AG09309 (cell line): ENCODE measurements at regions not wholly inside any gene's neighbourhood (a gene's known extent, or its start where the extent isn't known, plus 50 kb on each side); places are given as distances from the start of the nearest gene placed in this dataset.
"Not testable (repeated sequence)": the region's sequence is repeated elsewhere in the genome, so short reads cannot be mapped to it uniquely, and the experiment has no call there.

Experiments used
- DNase-seq: peaks from one replicate; pipeline ENCODE4 v3.0.0-alpha.2; 2010; ENCODE audit warnings: low read depth
- H3K4me3 ChIP-seq: 2 replicates; pipeline ENCODE4 v1.5.1; 2011; ENCODE audit warnings: mild to moderate bottlenecking, low read depth, low read length, moderate library complexity; ENCODE audit not compliant: control insufficient read depth
- CTCF ChIP-seq: IDR thresholded peaks from 2 replicates; pipeline ENCODE4 v1.5.1; 2011; ENCODE audit warnings: mild to moderate bottlenecking, low read depth, low read length, inconsistent platforms; ENCODE audit not compliant: insufficient read depth, control insufficient read depth; ENCODE audit errors: missing control alignments

DNA sequence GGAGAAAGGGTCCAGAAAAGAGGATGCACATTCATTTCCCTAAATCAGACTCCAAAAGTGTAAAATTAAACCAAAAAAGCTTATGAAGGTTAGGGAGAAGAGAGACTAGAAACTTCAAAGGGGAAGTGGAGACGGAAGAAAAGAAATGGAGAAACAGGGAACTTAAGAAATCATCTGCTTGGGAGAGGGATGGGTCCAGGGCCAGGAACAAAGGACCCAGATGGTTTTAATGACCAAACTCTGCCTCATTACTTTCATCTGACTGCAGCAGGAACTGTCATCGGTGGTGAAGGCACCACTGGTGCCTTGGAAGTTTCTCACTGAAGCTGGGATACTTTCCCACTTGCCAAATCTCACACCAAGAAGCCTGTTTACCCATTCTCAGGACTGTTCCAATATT, 70.5 kb upstream of the SLC4A7 start:
- no peak overlapping the region for H3K4me3 ChIP-seq
- TF ChIP-seq CTCF, result no peak
- DNase-seq, result no peak

GRCh38 chr3:27553886-27554540, 69.8 kb upstream of the SLC4A7 start:
- TF ChIP-seq CTCF, result no peak
- no peak overlapping the region for H3K4me3 ChIP-seq
- no peak for DNase-seq

- not testable (repeated sequence) for H3K4me3 ChIP-seq, DNase-seq
Measured at GRCh38 chr3:27552708-27553107, 68.5 kb upstream of the SLC4A7 start.

DNA sequence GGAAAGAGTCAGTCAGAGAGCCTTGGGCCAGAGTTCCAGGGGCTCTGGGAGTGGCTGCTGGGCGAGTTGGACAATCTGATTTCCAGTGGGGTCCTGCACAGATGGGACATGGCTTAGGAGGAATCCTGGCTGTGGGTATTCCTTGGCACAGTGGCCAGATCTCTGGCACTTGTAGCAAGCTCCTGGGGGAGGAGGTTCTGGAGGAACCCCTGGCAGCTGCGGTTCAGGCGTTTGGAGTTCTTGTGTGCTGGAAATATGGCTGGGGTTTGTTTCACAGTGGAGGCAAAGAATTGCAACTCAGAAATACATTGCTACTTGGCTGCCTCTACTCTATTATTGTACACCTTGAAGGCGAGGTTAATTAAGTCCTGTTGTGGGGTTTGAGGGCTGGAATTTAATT, 67.2 kb upstream of the SLC4A7 start:
- not testable (repeated sequence) for H3K4me3 ChIP-seq, DNase-seq

DNA sequence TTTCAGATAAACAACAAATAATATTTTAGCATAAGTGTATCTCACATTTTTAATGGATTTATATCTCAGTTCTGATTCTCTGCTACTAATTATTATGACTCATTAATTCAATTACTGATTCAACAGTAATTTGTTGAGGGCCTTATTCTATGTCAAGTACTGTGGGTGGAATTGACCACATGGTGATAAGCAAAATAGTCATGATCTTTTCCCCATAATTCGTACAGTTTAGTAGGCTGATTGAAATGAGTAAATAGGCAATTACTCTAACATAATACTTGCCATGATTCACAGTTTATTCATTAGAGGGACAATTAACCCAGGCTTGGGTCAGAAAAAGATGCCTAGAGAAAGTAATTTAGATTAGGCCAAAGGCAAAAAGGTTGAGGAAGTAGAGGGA, 60.9 kb upstream of the SLC4A7 start:
- TF ChIP-seq CTCF, result no peak
- H3K4me3 ChIP-seq, result no peak overlapping the region
- DNase-seq, result no peak

DNA sequence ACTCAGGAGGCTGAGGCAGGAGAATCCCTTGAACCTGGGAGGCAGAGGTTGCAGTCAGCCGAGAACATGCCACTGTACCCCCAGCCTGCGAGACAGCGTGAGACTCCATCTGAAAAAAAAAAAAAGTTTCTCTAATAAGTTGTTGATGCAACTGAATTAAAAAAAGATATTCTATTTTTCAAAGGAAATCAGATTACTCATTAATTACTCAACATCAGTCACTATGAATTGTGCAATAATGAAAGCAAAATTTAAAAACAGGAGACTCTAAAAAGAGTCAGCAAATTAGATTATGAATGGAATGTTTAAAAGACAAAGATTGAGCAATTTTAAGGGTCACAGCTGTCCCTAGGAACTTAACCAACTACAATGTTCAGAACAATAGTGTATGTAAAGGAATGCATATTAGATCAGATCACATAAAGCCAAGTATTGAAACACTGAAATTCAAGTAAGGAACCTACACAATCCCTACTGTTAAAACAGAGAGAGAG, 60.2 kb upstream of the SLC4A7 start:
- no peak for TF ChIP-seq CTCF
- DNase-seq, result no peak
- H3K4me3 ChIP-seq, result no peak overlapping the region

DNA sequence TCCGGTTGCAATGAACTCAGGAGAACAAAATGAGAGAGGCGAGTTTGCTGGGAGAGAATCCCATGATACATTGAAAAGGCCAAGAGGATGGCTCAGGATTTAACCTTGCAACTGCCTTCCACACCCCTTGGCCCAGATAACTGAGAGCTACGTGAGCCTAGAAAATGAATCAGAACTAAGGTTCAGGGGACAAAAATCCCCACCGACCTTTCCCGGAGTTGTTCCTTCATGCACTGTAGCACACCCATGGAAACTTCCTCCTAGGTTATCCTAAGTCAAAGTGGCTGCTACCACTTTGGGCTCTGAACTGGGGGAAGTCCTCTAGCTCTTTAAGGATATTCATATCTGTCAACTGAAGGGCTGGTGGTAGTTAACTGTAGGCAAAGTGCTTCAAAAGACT, 58.3 kb upstream of the SLC4A7 start:
- DNase-seq, result no peak
- no peak overlapping the region for H3K4me3 ChIP-seq
- TF ChIP-seq CTCF, result no peak

DNA sequence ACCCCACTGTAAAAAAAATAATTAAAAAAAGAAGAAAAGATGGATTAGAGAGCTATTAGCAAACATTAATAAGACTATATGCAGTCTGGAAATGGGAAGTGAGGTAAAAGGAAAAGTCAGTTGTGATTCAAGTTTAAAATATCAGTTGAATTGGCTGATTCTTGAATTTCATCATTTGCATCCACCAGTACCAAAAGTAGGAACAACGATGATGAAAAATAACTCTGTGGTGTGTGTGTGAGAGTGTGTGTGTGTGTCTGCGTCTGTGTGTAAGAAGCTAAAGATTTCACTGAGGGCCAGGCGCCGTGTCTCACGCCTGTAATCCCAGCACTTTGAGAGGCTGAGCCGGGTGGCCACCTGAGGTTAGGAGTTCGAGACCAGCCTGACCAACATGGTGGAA, 56.0 kb upstream of the SLC4A7 start:
- H3K4me3 ChIP-seq, result no peak overlapping the region
- no peak for TF ChIP-seq CTCF
- no peak for DNase-seq
